Mucosa of gallbladder (tissue), 1 donor: ENCODE measurements at regions not wholly inside any gene's neighbourhood (a gene's known extent, or its start where the extent isn't known, plus 50 kb on each side); places are given as distances from the start of the nearest gene placed in this dataset.

Source experiments
- DNase-seq: peaks from one replicate; pipeline ENCODE4 v3.0.0-alpha.2; 2020; ENCODE audit warnings: low spot score
- donor health status: DM: no; HTN: no; CAD: no.

DNA sequence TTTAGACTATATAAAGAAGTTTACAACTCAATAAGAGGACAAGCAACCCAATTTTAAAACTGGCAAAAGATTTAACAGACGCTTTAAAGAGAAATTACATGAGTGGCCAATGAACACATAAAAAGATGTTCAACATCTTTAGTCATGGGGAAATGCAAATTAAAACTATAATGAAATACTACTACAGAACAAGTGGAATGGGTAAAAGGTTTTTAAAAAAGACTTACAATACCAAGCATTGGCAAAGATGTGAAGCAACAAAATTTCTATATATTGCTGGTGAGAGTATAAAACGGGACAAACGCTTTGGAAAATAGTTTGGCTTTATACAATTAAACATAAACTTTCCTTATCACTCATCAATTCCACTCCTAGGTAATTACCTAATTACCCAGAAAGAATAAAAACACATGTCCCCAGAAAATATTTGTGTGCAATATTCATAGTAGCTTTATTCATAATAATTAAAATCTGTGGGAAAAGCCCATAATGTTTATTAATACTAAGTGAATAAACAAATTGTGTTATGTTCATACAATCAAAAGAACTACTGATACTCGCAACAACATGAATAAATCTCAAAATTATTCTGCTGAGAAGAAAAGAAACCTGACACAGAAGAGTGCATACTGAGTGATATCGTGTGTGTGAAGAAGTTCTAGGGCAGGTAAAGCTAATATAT is 76.7 kb upstream of the MYCN start:
- DNase-seq, result no peak

DNA sequence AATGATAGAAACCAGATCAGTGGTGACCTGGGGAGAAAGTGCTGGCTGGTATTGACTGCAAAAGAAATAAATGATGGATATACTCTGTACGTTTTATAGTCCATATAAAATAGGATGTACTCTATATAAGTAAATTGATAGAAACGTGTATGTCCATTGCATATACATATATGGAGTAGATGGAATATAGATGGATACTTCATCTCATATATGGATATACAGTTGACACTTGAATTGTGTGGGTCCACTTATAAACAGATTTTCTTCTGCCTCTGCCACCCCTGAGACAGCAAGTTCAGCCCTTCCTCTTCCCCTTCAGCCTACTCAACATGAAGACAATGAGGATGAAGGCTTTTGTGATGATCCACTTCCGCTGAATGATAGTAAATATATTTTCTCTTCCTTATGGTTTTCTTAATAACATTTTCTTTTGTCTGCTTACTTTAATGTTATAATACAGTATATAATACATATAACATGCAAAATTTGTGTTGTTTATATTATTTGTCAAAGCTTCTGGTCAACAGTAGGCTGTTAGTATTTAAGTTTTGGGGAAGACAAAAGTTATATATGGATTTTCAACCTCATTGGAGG is 76.1 kb upstream of the MYCN start:
- no peak for DNase-seq

DNA sequence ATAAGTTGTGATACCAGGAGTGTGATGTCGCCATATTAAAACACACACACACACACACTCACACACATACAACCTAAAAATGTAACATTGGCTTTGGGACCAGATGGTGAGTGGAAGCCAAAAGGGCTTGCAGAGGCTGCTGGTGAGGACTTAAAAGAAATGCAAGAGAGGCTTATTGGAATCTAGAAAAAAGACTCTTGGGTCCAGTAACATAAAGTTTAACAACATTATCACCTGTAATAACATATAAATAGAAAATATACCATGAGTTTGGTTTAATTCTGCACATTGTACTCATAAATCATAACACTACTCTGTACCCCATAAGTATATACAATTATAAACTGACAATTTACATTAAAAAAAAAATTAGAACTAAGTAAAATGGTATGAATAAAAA is 74.4 kb upstream of the MYCN start:
- no peak for DNase-seq

DNA sequence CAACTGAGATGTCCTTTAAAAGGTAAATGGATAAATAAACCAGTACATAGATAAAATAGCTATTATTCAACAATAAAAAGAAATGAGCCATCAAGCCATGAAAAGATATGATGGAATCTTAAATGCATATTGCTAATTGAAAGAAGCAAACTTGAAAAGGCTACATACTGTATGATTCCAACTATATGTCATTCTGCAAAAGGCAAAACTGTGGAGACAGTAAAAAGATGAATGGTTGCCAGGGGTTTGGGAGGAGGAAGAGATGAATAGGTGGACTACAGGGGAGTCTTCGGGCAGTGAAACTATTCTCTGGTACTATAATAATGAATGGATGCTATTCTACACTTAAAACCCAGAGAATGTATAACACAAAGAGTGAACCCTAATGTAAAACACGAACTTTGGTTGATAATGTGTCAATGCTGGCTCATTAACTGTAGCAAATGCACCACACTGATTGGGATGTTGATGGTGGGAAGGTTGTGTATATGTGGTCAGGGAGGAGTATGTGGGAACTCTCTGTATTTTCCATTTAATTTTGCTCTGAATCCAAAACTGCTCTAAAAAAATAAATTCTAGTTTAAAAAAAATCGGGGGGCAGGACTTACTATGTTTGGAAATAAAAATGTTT is 73.7 kb upstream of the MYCN start:
- DNase-seq, result no peak

DNA sequence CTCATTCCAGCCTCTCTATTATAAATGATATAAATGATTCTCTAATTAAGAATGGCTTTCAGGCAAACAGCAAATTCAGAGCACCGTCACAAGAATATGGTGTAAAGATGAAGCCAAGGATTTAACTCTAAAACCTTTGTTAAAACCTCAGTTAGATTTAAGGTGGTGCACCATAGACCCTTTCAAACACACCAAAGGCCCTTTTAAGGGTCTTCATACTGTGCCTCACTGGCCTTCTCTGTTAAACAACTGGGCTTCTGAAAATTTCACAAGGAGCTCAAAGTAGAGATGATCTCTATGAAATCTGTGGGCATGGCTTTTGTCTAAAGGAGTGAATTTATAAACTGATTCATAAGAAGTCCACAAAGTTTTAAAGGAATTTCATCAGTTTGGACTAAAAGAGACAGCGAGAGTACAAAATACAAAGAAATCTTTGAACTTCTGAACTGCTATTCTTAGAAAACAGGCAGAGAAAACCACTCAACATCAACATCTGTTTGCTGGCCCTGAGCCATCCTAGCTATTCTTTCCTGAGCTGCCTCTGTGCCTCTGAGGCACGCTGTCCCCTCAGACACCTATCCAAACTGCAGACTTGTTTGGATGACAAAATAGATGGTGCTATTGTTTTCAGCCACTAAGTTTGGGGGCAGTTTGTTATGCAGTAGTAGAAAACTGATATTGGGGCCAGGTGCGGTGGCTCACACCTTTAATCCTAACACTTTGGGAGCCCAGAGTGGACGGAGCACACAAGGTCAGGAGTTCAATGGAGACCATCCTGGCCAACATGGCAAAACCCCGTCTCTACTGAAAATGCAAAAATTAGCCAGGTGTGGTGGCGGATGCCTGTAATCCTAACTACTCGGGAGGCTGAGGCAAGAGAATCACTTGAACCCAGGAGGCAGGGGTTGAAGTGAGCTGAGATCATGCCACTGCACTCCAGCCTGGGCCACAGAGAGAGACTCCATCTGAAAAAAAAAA is 72.9 kb upstream of the MYCN start:
- no peak for DNase-seq

DNA sequence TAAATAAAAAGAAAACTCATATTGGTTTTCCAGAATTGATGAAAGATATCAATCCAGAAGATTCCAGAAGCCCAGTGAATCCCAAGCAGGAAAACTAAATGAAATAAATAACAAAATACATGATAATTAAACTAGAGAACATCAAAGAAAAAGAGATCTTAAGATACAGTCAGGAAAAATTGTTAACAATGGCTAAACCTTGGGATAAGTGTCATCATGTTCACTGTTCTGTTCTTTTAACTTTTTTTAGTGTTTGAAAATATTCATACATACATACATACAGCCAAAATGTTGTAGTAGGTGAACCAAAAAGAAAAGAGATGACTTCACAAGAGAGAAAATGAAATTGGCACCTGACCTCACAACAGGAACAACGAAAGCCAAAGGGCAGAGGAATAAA is 72.2 kb upstream of the MYCN start:
- DNase-seq, result no peak

DNA sequence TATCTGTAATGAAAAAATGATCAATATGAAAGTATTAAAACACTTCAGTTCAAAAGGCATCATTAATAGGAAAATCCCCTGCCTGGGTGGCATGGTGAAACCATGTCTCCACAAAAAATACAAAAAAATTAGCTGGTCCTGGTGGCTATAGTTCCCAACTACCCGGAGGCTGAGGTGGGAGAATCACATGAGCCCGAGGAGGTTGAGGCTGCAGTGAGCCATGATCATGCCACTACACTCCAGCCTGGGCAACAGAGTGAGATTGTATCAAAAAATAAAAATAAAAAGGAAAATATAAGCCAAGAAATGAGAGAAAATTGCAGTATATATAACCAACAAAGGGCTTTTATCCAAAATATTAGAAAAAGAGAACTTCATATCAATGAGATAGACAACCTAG is 71.6 kb upstream of the MYCN start:
- DNase-seq, result no peak

DNA sequence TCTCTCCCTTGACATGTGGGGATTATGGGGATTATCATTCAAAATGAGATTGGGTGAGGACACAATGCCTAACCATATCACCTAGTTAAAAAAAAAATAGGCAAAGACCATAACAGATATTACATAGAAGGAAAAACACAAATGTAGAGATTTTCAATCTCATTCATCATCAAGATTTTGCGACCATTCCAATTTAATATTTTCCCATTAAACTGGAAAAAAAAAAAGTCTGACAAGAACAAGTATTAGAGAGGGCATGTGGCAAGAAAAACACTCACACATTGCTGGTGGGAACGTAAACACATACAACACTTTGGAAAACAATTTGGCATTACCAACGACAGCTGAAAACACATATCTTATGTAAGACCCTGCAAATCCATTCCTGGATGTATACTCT is 71.0 kb upstream of the MYCN start:
- no peak for DNase-seq

DNA sequence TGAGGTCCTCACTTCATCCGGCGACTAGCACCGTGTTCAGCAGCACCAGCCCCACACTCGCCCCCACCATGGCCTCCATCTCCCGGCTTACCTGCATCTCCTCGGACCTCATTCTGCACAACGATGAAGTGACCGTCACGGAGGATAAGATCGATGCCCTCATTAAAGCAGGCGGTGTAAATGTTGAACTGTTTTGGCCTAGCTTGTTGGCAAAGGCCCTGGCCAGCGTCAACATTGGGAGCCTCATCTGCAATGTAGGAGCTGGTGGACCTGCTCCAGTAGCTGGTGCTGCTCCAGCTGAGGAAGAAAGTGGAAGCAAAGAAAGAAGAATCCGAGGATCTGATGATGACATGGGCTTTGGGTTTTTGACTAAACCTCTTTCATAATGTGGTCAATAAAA is 70.5 kb upstream of the MYCN start:
- DNase-seq, result no peak

DNA sequence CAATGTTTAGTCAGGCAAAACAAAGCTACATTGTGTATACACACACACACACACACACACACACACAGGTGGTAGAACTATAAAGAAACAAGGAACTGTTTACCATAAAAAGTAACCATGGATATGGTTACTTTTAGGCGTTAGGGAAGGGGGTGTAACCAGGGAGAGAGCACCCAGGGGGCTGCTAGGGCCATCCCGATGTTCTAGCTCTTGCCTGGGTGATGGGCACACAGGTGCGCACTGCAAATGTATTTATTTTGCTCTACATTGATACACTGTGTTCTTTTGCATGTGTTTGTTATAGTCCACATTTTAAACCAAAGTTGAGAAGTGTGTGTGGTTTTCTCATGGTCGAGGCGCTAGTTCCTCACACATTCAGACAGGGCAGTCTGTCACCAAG is 69.8 kb upstream of the MYCN start:
- no peak for DNase-seq

DNA sequence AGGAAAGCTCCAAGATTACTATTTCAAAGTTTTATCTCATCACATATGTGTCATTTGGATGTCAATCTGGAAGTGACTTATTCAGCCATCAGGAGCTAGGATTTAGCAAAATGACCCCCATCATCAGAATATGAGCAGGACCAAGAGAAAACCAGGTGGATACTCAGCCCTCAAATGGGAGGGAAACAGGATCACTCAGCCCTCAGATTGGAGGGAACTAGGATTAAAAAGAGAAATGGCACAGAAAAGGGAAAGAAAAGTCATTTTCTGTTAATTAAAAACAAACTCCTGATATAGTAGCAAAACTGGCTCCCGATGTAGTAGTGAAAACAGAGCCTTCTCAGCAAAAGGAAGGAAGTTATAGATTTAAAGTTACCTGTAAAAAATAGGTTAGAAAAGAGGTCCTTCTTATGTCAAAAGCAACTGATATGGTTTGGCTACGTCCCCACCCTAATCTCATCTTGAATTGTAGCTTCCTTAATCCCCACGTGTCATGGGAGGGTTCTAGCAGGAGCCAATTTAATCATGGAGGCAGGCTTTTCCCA is 69.0 kb upstream of the MYCN start:
- no peak for DNase-seq

DNA sequence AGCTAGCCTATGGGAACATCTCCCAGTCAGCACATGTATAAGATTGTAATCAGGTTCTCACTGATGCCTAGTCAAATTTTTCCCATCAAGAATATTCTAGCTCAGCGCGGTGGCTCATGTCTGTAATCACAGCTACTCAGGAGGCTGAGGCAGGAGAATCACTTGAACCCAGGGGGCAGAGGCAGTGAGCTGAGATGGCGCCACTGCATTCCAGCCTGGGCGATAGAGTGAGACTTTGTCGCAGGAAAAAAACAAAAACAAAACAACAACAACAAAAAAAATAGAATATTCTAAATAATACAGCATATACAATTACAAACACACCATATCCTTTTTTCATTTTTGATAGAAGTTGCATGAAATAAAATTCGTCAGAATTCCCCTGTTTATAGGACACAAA is 67.5 kb upstream of the MYCN start:
- no peak for DNase-seq

DNA sequence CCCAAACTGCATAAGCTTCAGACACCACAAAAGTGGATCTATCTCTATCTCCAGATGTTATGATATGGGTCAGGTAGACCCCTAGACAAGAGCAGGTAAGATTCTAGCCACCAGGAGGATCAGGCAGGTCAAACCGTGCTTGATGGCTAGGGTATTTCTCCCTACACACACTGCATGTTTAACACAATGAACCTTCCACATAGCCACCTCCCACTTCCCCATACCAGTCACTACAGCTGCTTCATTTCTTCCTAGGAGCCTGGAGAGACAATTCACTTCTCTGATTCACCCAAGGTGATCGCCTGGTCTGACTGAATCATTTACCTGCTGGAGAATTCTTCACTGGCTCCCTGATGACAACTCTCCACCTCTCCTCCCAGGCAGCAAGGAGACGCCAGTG is 66.0 kb upstream of the MYCN start:
- DNase-seq, result no peak

DNA sequence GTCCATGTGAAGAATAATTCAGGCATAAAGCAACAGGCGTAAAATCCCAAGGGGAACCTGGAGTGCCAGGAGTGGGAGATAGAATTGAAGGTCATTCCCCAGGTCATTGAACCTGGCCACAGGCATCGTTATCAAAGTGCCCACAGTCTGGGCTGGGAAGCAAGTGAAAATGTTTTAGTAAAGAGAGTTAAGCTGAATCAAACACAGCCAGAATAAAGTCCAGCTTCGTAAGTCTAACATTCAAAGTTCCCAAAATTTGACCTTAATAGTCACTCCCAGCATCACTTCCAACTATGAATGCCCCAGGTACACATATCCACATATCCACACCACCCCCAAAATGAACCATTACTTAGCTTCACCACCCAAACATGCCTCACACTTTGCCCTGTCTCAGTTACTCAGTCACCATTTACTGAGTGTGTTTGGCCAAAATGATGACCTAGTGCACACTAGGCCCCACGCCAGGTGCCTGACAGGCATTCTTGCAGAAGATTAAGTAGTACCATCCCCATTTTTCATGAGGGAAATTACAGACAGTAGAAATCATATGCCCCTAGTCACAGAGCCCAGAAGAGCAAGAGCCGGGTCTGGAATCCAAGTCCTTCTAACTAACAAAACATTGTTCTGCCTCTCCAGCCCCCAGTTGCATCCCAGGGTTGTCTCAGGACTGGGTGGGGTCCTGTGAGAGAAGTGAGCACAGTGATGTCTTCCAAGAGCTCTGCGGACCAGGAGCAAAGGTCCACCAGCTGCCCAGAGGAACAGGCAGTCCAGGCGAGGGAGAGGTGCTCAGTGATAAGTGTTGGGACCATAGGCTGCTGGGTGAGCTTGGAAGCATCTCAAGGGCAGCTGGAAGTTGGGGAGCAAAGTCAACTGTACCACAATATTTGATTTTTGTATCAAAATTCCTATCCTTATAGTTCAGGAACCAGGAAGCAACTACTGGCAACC is 65.2 kb upstream of the MYCN start:
- no peak for DNase-seq

DNA sequence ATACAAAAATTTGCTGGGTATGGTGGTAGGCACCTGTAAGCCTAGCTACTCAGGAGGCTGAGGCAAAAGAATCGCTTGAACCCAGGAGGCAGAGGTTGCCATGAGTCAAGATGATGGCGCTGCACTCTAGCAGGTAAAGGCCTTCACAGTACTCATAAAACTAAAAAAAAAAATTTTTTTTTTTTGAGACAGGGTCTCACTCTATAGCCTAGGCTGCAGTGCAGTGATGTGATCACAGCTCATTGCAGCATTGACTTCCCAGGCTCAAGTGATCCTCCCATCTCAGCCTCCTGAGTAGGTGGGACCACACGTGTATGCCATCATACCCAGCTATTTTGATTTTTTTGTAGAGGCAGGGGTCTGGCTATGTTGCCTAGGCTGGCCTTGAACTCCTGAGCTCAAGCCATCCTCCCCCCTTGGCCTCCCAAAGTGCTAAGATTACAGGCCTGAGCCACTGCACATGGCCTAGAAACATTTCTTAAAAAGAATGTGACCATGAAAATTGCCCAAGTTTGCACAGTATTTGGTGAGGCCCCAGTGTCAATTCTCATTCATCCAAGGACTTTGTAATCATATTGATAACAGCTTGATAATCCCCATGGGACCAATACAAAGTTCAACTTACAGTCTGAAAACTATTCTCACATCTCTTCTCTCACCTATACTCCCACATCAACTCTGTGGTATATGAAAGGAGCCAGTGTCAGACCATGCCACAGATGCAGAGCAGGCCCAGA is 64.2 kb upstream of the MYCN start:
- no peak for DNase-seq

DNA sequence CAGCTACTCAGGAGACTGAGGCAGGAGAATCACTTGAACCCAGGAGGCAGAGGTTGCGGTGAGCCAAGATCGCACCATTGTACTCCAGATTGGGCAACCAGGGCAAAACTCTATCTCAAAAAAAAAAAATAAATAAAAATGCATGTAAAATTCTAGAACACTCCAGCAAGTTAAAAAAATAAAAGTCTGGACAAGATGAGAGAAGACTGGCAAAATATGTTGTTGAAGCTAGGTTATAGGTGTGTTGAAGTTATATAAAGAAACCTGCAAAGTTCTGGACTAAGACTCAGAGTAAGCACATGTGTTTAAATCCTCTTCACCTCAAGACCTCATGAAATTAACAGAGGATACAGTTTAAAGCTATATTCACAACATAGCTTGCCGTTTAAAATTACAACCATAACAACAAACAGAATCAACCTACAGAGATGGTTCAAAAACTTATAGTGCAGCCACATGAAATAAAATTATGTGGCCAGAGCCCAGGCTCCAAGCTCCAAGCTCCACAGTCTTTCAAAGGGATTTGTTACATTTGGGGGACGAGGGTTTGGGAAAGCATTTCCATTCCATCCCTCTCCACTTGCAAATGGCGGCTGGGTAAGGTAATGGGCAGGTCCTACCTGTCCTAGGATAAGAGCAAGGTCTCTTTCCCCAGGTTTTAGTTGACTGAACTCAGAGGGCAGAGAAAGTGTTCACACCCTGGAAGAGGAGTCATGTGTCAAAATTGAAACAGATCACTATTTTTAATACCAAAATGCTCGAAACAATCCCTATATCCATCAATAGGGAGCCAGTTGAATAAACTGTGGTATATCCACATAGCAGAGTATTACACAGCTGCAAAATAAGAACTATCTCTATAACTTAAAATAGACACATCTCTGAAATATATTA is 59.9 kb upstream of the MYCN start:
- no peak for DNase-seq

DNA sequence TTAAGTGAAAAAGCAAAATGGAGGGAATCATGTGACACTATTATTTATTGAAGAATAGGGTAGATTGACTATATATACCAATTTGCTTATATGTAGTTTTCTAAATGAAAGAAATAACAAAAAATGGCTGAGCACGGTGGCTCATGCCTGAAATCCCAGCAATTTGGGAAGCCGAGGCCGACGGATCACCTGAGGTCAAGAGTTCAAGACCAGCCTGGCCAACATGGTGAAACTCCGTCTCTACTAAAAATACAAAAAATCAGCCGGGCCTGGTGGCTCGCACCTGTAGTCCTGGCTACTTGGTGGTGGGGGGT is 59.3 kb upstream of the MYCN start:
- no peak for DNase-seq

DNA sequence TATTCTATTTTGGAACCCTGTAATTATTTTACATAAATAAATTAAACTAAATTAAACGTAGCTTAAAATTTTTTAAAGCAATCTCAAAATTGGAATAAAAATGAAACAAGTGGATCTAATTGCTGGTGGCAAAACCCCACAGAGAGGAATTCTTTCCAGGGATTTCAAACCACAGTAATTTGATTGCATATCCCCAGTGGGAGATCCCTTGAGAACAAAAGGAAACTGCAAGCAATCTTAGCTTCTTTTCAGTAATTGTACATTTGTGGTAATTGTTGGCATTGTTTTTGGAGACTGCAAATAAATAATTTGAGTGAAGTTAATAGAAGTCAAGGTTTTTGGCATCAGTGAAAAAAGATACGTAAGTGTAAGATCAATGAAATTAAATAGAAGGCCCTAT is 58.7 kb upstream of the MYCN start:
- DNase-seq, result no peak

DNA sequence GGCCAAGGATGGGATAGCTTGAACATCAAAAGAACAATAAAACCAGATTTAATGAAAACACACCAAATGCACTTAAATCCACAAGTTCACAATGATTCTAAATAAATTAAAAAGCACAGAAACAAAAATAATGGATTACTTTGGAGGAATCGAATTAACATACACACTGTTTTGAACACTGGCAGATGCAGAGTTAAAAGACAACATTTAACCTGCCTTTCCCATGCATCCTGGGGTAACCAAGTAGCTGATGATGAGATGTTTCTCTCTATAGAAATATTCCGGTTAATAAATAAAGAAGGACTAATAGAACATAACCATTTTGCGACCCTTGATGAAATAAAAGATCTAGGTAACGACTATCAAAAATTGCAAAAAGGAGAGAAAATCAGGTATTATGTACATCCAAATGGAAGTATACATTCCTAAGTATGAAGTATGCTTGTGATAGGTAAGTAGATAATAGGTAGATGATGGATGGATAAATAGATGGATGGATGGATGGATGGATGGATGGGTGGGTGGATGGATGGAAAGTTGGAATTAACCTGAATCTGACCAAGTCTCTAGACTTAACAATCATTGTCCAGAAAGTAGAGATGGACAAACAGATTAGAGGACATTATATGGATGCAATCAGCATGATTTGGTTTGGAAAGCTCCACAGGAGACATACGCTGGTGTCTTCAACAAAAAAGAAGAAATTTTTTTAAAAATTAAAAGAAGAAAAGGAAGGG is 57.4 kb upstream of the MYCN start:
- DNase-seq, result no peak
